Liver (tissue), 8 donors: ENCODE measurements at regions not wholly inside any gene's neighbourhood (a gene's known extent, or its start where the extent isn't known, plus 50 kb on each side); places are given as distances from the start of the nearest gene placed in this dataset.

Source experiments
- DNase-seq: peaks from one replicate; pipeline ENCODE4 v3.0.0-alpha.2; 2017; ENCODE audit warnings: low spot score
- H3K27ac ChIP-seq, 2 donors: one replicate each; pipeline ENCODE4 v1.7.0; 2013; ENCODE audit warnings: inconsistent platforms in 2 of 2, low read length in 2 of 2, control low read depth in 1 of 2, low read depth in 1 of 2, mild to moderate bottlenecking in 1 of 2
- H3K27me3 ChIP-seq, 4 donors: one replicate each; pipeline versions ENCODE4 v1.6.1 to v1.7.0; 2013; ENCODE audit warnings: low read length in 3 of 4, inconsistent platforms in 1 of 4, mild to moderate bottlenecking in 1 of 4, moderate library complexity in 1 of 4; ENCODE audit not compliant: control insufficient read depth in 4 of 4, insufficient read depth in 4 of 4
- H3K36me3 ChIP-seq, 4 donors: one replicate each; pipeline versions ENCODE4 v1.6.1 to v1.7.0; 2013; ENCODE audit warnings: low read length in 3 of 4, mild to moderate bottlenecking in 3 of 4, low read depth in 1 of 4, moderate library complexity in 1 of 4; ENCODE audit not compliant: control insufficient read depth in 4 of 4, insufficient read depth in 3 of 4
- H3K4me1 ChIP-seq, 4 donors: one replicate each; pipeline versions ENCODE4 v1.6.1 to v1.7.0; 2013; ENCODE audit warnings: low read length in 3 of 4, mild to moderate bottlenecking in 3 of 4, moderate library complexity in 1 of 4; ENCODE audit not compliant: control insufficient read depth in 4 of 4, insufficient read depth in 4 of 4
- H3K4me3 ChIP-seq, 3 donors: one replicate each; pipeline versions ENCODE4 v1.6.1 to v1.7.0; 2013; ENCODE audit warnings: low read length in 3 of 3, control low read depth in 1 of 3, low read depth in 1 of 3, mild to moderate bottlenecking in 1 of 3
- H3K9ac ChIP-seq, 2 donors: one replicate each; pipeline ENCODE4 v1.7.0; 2013; ENCODE audit warnings: low read length in 2 of 2, mild to moderate bottlenecking in 2 of 2, moderate library complexity in 2 of 2, control low read depth in 1 of 2, low read depth in 1 of 2
- H3K9me3 ChIP-seq, 4 donors: one replicate each; pipeline versions ENCODE4 v1.6.1 to v1.7.0; 2013; ENCODE audit warnings: low read length in 3 of 4; ENCODE audit not compliant: control insufficient read depth in 4 of 4
- EGR1 ChIP-seq, 2 donors: IDR thresholded peaks; 2 replicates each; pipeline ENCODE4 v1.6.1; 2016 to 2018; ENCODE audit warnings: antibody characterized with exemption in 2 of 2, low read depth in 2 of 2
- FOXA1 ChIP-seq: IDR thresholded peaks from 2 replicates; pipeline ENCODE4 v1.6.1; 2016; ENCODE audit warnings: antibody characterized with exemption
- GABPA ChIP-seq, 2 donors: IDR thresholded peaks in 1 of 2; conservative IDR thresholded peaks in 1 of 2; 2 replicates each; pipeline ENCODE4 v1.6.1; 2016; ENCODE audit warnings: antibody characterized with exemption in 2 of 2, mild to moderate bottlenecking in 1 of 2, moderate library complexity in 1 of 2
- HNF4A ChIP-seq, 2 donors: conservative IDR thresholded peaks; 2 replicates each; pipeline ENCODE4 v1.6.1; 2016; ENCODE audit warnings: antibody characterized with exemption in 2 of 2, mild to moderate bottlenecking in 2 of 2
- HNF4G ChIP-seq: IDR thresholded peaks from 2 replicates; pipeline ENCODE4 v1.6.1; 2016; ENCODE audit warnings: antibody characterized with exemption
- JUND ChIP-seq, 2 donors: IDR thresholded peaks; 2 replicates each; pipeline ENCODE4 v1.6.1; 2016; ENCODE audit warnings: antibody characterized with exemption in 2 of 2
- NR2F2 ChIP-seq: IDR thresholded peaks from 2 replicates; pipeline ENCODE4 v1.6.1; 2016; ENCODE audit warnings: antibody characterized with exemption
- RAD21 ChIP-seq, 2 donors: IDR thresholded peaks; 2 replicates each; pipeline ENCODE4 v1.6.1; 2016; ENCODE audit warnings: antibody characterized with exemption in 2 of 2, mild to moderate bottlenecking in 2 of 2
- RXRA ChIP-seq, 2 donors: IDR thresholded peaks; 2 replicates each; pipeline ENCODE4 v1.6.1; 2017 to 2018; ENCODE audit warnings: antibody characterized with exemption in 2 of 2, mild to moderate bottlenecking in 1 of 2
- SP1 ChIP-seq: IDR thresholded peaks from 2 replicates; pipeline ENCODE4 v1.6.1; 2018; ENCODE audit warnings: antibody characterized with exemption, mild to moderate bottlenecking
- TAF1 ChIP-seq: conservative IDR thresholded peaks from 2 replicates; pipeline ENCODE4 v1.6.1; 2016; ENCODE audit warnings: antibody characterized with exemption, mild to moderate bottlenecking
- YY1 ChIP-seq: IDR thresholded peaks from 2 replicates; pipeline ENCODE4 v1.6.1; 2016; ENCODE audit warnings: antibody characterized with exemption, mild to moderate bottlenecking
- WGBS: extraction: QIAGEN DNeasy Blood & Tissue Kit; methylation state at CpG from one replicate; pipeline ENCODE4 v1.1.7; 2013; 5-methylcytosine and 5-hydroxymethylcytosine counted together
- TF ChIP-seq, protein P1 (sequence below): IDR thresholded peaks from 2 replicates; pipeline ENCODE4 v1.6.1; 2016; ENCODE audit warnings: antibody characterized with exemption
- TF ChIP-seq, protein P2 (sequence below): IDR thresholded peaks from 2 replicates; pipeline ENCODE4 v1.6.1; 2016; ENCODE audit warnings: antibody characterized with exemption, mild to moderate bottlenecking
- TF ChIP-seq, protein P3 (sequence below): IDR thresholded peaks from 2 replicates; pipeline ENCODE4 v1.6.1; 2016; ENCODE audit warnings: antibody characterized with exemption
- TF ChIP-seq, protein P4 (sequence below): IDR thresholded peaks from 2 replicates; pipeline ENCODE4 v1.6.1; 2016; ENCODE audit warnings: antibody characterized with exemption
- TF ChIP-seq, protein P5 (sequence below): fragments of 150-350 bp; IDR thresholded peaks from 2 replicates; pipeline ENCODE4 v1.5.1; 2017; ENCODE audit warnings: improper control_type of control experiment, low read depth, low read length; ENCODE audit not compliant: missing input control
- donor health status: healthy.
- donor health status: healthy.
- donor health status: healthy.
- donor health status: healthy.
- donor health status: healthy.

DNA sequence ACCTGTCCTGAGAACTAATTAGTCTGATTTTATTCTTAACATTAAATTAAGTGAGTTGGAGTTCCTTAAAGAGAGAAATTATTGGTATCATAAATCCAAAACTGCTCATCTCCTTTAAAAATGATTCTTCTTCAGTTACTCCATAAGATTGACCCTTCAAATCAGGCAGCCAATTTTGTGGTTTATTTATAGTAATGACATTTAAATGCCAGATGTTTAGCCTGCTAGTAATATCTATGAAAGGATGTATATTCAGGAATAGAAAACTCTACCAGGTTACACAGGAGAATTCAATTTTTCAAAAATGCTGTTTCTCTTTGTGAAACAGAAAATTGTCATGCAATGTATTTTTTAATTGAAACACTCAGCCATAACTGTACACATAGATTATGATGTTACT is 457.8 kb upstream of the ROBO2 start:
- Histone ChIP-seq H3K9me3 (no peaks in the 10 kb centered on the region), H3K4me1 (no peaks in the 10 kb centered on the region), H3K27me3 (no peaks in the 10 kb centered on the region), H3K4me3 (no peak overlapping the region), H3K36me3 (no peaks in the 10 kb centered on the region), H3K9ac (no peak overlapping the region), H3K27ac (no peak overlapping the region)
- DNase-seq, result no peak
- TF ChIP-seq HNF4G, result no peak
- TF ChIP-seq, protein P1, sequence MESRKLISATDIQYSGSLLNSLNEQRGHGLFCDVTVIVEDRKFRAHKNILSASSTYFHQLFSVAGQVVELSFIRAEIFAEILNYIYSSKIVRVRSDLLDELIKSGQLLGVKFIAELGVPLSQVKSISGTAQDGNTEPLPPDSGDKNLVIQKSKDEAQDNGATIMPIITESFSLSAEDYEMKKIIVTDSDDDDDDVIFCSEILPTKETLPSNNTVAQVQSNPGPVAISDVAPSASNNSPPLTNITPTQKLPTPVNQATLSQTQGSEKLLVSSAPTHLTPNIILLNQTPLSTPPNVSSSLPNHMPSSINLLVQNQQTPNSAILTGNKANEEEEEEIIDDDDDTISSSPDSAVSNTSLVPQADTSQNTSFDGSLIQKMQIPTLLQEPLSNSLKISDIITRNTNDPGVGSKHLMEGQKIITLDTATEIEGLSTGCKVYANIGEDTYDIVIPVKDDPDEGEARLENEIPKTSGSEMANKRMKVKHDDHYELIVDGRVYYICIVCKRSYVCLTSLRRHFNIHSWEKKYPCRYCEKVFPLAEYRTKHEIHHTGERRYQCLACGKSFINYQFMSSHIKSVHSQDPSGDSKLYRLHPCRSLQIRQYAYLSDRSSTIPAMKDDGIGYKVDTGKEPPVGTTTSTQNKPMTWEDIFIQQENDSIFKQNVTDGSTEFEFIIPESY, result no peak
- TF ChIP-seq NR2F2, result no peak
- TF ChIP-seq, protein P2, sequence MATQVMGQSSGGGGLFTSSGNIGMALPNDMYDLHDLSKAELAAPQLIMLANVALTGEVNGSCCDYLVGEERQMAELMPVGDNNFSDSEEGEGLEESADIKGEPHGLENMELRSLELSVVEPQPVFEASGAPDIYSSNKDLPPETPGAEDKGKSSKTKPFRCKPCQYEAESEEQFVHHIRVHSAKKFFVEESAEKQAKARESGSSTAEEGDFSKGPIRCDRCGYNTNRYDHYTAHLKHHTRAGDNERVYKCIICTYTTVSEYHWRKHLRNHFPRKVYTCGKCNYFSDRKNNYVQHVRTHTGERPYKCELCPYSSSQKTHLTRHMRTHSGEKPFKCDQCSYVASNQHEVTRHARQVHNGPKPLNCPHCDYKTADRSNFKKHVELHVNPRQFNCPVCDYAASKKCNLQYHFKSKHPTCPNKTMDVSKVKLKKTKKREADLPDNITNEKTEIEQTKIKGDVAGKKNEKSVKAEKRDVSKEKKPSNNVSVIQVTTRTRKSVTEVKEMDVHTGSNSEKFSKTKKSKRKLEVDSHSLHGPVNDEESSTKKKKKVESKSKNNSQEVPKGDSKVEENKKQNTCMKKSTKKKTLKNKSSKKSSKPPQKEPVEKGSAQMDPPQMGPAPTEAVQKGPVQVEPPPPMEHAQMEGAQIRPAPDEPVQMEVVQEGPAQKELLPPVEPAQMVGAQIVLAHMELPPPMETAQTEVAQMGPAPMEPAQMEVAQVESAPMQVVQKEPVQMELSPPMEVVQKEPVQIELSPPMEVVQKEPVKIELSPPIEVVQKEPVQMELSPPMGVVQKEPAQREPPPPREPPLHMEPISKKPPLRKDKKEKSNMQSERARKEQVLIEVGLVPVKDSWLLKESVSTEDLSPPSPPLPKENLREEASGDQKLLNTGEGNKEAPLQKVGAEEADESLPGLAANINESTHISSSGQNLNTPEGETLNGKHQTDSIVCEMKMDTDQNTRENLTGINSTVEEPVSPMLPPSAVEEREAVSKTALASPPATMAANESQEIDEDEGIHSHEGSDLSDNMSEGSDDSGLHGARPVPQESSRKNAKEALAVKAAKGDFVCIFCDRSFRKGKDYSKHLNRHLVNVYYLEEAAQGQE, result no peak
- TF ChIP-seq, protein P3, sequence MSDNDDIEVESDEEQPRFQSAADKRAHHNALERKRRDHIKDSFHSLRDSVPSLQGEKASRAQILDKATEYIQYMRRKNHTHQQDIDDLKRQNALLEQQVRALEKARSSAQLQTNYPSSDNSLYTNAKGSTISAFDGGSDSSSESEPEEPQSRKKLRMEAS, result no peak
- no peak for TF ChIP-seq TAF1
- TF ChIP-seq RAD21 (IDR thresholded peaks at IDR 0.05), result no peak
- TF ChIP-seq EGR1 (IDR thresholded peaks at IDR 0.05; ENCODE audit: low read depth in 2 of 2), result no peak
- TF ChIP-seq, protein P4, sequence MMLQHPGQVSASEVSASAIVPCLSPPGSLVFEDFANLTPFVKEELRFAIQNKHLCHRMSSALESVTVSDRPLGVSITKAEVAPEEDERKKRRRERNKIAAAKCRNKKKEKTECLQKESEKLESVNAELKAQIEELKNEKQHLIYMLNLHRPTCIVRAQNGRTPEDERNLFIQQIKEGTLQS, result no peak
- no peak for TF ChIP-seq YY1
- TF ChIP-seq FOXA1, result no peak
- no peak for TF ChIP-seq JUND (IDR thresholded peaks at IDR 0.05)

DNA sequence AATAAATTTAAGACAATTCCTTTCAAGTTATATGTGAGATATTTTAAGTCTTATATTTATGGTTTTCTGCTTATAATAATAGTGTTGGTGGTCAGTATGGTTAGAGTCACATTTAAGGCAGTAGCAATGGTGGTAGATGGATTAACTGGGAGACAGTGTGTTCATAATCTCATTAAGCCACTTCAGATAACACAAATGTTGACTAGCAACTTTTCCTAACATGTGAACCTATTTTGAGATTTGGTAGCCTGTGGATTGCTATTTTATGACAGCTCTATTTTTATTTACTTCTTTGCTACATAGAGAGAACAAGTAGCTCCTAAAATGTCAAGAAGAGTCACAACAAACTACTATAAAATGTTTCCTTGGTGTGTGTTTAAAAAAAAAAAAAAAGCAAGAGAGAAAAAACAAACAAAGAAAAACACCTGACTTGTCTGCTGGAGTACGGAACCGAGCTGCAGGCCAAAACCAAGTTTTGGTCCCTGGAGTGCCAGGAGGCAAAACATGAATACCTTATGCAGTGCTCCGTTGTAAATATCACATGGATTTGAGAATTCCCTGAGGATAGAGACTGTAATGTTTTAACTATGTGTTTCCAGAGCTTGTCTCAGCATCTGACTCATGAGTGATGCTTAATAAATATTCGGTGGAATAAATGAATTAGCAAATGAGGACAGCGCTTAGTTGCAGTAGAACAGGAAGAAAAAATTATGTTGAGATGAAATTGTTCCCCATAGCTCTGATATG is 457.1 kb upstream of the ROBO2 start:
- Histone ChIP-seq H3K27ac (no peak overlapping the region), H3K9ac (no peak overlapping the region), H3K36me3 (no peaks in the 10 kb centered on the region), H3K9me3 (no peaks in the 10 kb centered on the region), H3K27me3 (no peaks in the 10 kb centered on the region), H3K4me1 (no peaks in the 10 kb centered on the region), H3K4me3 (no peak overlapping the region)
- WGBS, result 62% methylated on average over 5 of the region's 5 CpGs
- DNase-seq, result no peak
- TF ChIP-seq TAF1 (no peak), EGR1 (IDR thresholded peaks at IDR 0.05; ENCODE audit: low read depth in 2 of 2) (no peak), RXRA (IDR thresholded peaks at IDR 0.05) (no peak), NR2F2 (no peak), JUND (IDR thresholded peaks at IDR 0.05) (no peak), HNF4A (conservative IDR thresholded peaks at IDR 0.05) (no peak), RAD21 (IDR thresholded peaks at IDR 0.05) (no peak), GABPA (IDR thresholded peaks at IDR 0.05 in 1 of 2, conservative IDR thresholded peaks at IDR 0.05 in 1 of 2) (no peak), HNF4G (no peak), SP1 (no peak)
- TF ChIP-seq, protein P1, result no peak
- TF ChIP-seq, protein P5, sequence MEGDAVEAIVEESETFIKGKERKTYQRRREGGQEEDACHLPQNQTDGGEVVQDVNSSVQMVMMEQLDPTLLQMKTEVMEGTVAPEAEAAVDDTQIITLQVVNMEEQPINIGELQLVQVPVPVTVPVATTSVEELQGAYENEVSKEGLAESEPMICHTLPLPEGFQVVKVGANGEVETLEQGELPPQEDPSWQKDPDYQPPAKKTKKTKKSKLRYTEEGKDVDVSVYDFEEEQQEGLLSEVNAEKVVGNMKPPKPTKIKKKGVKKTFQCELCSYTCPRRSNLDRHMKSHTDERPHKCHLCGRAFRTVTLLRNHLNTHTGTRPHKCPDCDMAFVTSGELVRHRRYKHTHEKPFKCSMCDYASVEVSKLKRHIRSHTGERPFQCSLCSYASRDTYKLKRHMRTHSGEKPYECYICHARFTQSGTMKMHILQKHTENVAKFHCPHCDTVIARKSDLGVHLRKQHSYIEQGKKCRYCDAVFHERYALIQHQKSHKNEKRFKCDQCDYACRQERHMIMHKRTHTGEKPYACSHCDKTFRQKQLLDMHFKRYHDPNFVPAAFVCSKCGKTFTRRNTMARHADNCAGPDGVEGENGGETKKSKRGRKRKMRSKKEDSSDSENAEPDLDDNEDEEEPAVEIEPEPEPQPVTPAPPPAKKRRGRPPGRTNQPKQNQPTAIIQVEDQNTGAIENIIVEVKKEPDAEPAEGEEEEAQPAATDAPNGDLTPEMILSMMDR, result no peak
- TF ChIP-seq, protein P4, result no peak
- TF ChIP-seq, protein P3, result no peak
